SK-N-SH (cell line): ENCODE measurements at regions not wholly inside any gene's neighbourhood (a gene's known extent, or its start where the extent isn't known, plus 50 kb on each side); places are given as distances from the start of the nearest gene placed in this dataset.

ENCODE experiments used
- CTCF ChIA-PET: fragments of 300-600, 350-600 bp; formaldehyde crosslinking; extraction: SDS; loops from one replicate; lab custom pipeline; 2021; lab: Yijun Ruan, JAX
- POLR2A ChIA-PET: fragments of 350-600 bp; sonication (Branson Sonifier 250); formaldehyde crosslinking; extraction: SDS; loops from one replicate; lab custom pipeline; 2020; ENCODE audit warnings: antibody characterized with exemption, inconsistent platforms; lab: Yijun Ruan, JAX
- DNase-seq: peaks from one replicate; pipeline ENCODE4 v3.0.0; 2012
- H2AFZ ChIP-seq: fragments of 200-600 bp; sonication (generic); 2 replicates; pipeline ENCODE4 v1.8.1; 2016; ENCODE audit warnings: antibody characterized with exemption, mild to moderate bottlenecking, low read depth
- H3F3A ChIP-seq: fragments of 200-600 bp; sonication (generic); replicated peaks from 2 replicates; pipeline ENCODE3; 2016; ENCODE audit warnings: antibody characterized with exemption, mild to moderate bottlenecking; ENCODE audit not compliant: insufficient read depth
- H3K27ac ChIP-seq, 2 experiments: fragments of 200-500 bp in 1 of 2; fragments of 200-600 bp in 1 of 2; sonication (Bioruptor generic) in 1 of 2; sonication (generic), shearing (Covaris generic) in 1 of 2; 2 replicates each; pipeline versions ENCODE4 v1.5.1 to v1.6.1; 2014 to 2016; ENCODE audit warnings: low read depth in 2 of 2, inconsistent platforms in 1 of 2, low read length in 1 of 2, mild to moderate bottlenecking in 1 of 2, mixed read lengths in 1 of 2
- H3K27me3 ChIP-seq: fragments of 200-600 bp; sonication (generic), shearing (Covaris generic); 2 replicates; pipeline ENCODE4 v1.6.1; 2016; ENCODE audit warnings: mixed run types; ENCODE audit not compliant: insufficient read depth
- H3K36me3 ChIP-seq, 2 experiments: fragments of 200-500 bp in 1 of 2; fragments of 200-600 bp in 1 of 2; sonication (Bioruptor generic) in 1 of 2; sonication (generic) in 1 of 2; replicated peaks in 1 of 2; 2 replicates each; pipeline versions ENCODE3 to v1.5.1; 2014 to 2016; ENCODE audit warnings: low read length in 1 of 2, mild to moderate bottlenecking in 1 of 2; ENCODE audit not compliant: insufficient read depth in 2 of 2, control insufficient read depth in 1 of 2
- H3K4me1 ChIP-seq, 2 experiments: fragments of 200-500 bp in 1 of 2; fragments of 200-600 bp in 1 of 2; sonication (Bioruptor generic) in 1 of 2; sonication (generic), shearing (Covaris generic) in 1 of 2; 2 replicates each; pipeline versions ENCODE4 v1.5.1 to v1.6.1; 2014 to 2016; ENCODE audit warnings: low read depth in 1 of 2, low read length in 1 of 2, mixed run types in 1 of 2; ENCODE audit not compliant: insufficient read depth in 2 of 2, control insufficient read depth in 1 of 2
- H3K4me2 ChIP-seq: fragments of 200-600 bp; sonication (generic), shearing (Covaris generic); 2 replicates; pipeline ENCODE4 v1.6.1; 2017; ENCODE audit warnings: mixed run types
- H3K4me3 ChIP-seq, 2 experiments: fragments of 200-500 bp in 1 of 2; fragments of 200-600 bp in 1 of 2; sonication (Bioruptor generic) in 1 of 2; sonication (generic), shearing (Covaris generic) in 1 of 2; 2 replicates each; pipeline versions ENCODE4 v1.5.1 to v1.8.1; 2014 to 2016; ENCODE audit warnings: low read depth in 2 of 2, inconsistent platforms in 1 of 2, low read length in 1 of 2, mild to moderate bottlenecking in 1 of 2, mixed read lengths in 1 of 2, moderate library complexity in 1 of 2
- H3K79me2 ChIP-seq: fragments of 200-600 bp; sonication (generic); 2 replicates; pipeline ENCODE4 v1.8.1; 2017; ENCODE audit warnings: mild to moderate bottlenecking; ENCODE audit not compliant: insufficient read depth
- H3K9ac ChIP-seq: fragments of 200-600 bp; sonication (generic); 2 replicates; pipeline ENCODE4 v1.6.1; 2017; ENCODE audit warnings: mixed run types
- H3K9me2 ChIP-seq: fragments of 200-600 bp; sonication (generic); 2 replicates; pipeline ENCODE4 v1.6.1; 2017; ENCODE audit warnings: mixed run types
- H3K9me3 ChIP-seq: fragments of 200-600 bp; sonication (generic); 2 replicates; pipeline ENCODE4 v1.6.1; 2017; ENCODE audit warnings: mixed run types, mild to moderate bottlenecking, moderate library complexity
- H4K20me1 ChIP-seq: fragments of 200-600 bp; sonication (generic); 2 replicates; pipeline ENCODE4 v1.6.1; 2017; ENCODE audit warnings: mild to moderate bottlenecking, mixed run types; ENCODE audit not compliant: insufficient read depth
- CHD2 ChIP-seq: fragments of 150-350 bp; IDR thresholded peaks from 2 replicates; pipeline ENCODE4 v1.6.1; 2018; ENCODE audit warnings: low read length; ENCODE audit not compliant: partially characterized antibody
- EP300 ChIP-seq, 2 experiments: IDR thresholded peaks; 2 replicates each; pipeline versions ENCODE4 v1.4.0 to v1.6.1; 2012; ENCODE audit warnings: borderline replicate concordance in 1 of 2, low read depth in 1 of 2, low read length in 1 of 2
- EZH2phosphoT487 ChIP-seq: fragments of 200-600 bp; sonication (generic); IDR thresholded peaks from 2 replicates; pipeline ENCODE4 v1.6.1; 2017; ENCODE audit warnings: low read depth, mixed run types, mild to moderate bottlenecking, antibody characterized with exemption, moderate library complexity, borderline replicate concordance
- FOSL2 ChIP-seq: IDR thresholded peaks from 2 replicates; pipeline ENCODE4 v1.4.0; 2012; ENCODE audit warnings: low read depth, mild to moderate bottlenecking, moderate library complexity, borderline replicate concordance
- GABPA ChIP-seq: IDR thresholded peaks from 2 replicates; pipeline ENCODE4 v1.4.0; 2012; ENCODE audit warnings: low read depth, mild to moderate bottlenecking
- IRF3 ChIP-seq: fragments of 150-350 bp; IDR thresholded peaks from 2 replicates; pipeline ENCODE4 v1.6.1; 2016; ENCODE audit warnings: mild to moderate bottlenecking, low read depth, low read length
- MEF2A ChIP-seq: IDR thresholded peaks from 2 replicates; pipeline ENCODE4 v1.4.0; 2012; ENCODE audit warnings: low read depth, borderline replicate concordance
- MXI1 ChIP-seq: IDR thresholded peaks from 2 replicates; pipeline ENCODE4 v1.6.1; 2012; ENCODE audit warnings: mild to moderate bottlenecking, low read depth, low read length, improper control_type of control experiment
- NRF1 ChIP-seq: IDR thresholded peaks from 2 replicates; pipeline ENCODE4 v1.6.1; 2012; ENCODE audit warnings: low read depth, mild to moderate bottlenecking, low read length
- PBX3 ChIP-seq: IDR thresholded peaks from 2 replicates; pipeline ENCODE4; 2012
- POLR2AphosphoS5 ChIP-seq: IDR thresholded peaks from 2 replicates; pipeline ENCODE4 v1.6.1; 2012; ENCODE audit warnings: low read depth, low read length
- RFX5 ChIP-seq: IDR thresholded peaks from 2 replicates; pipeline ENCODE4 v1.6.1; 2012; ENCODE audit warnings: mild to moderate bottlenecking, improper control_type of control experiment, low read length
- TAF1 ChIP-seq: IDR thresholded peaks from 2 replicates; pipeline ENCODE4 v1.6.1; 2012; ENCODE audit warnings: low read depth, mild to moderate bottlenecking, low read length, moderate library complexity, borderline replicate concordance
- USF2 ChIP-seq: fragments of 150-350 bp; IDR thresholded peaks from 2 replicates; pipeline ENCODE4 v1.6.1; 2017; ENCODE audit warnings: antibody characterized with exemption, low read length, low read depth, borderline replicate concordance
- YY1 ChIP-seq: IDR thresholded peaks from 2 replicates; pipeline ENCODE4 v1.4.0; 2012; ENCODE audit warnings: low read depth, mild to moderate bottlenecking
- ZBTB33 ChIP-seq: IDR thresholded peaks from 2 replicates; pipeline ENCODE4 v1.4.0; 2012; ENCODE audit warnings: low read depth, borderline replicate concordance
- WGBS: methylation state at CpG from one replicate; pipeline ENCODE4 v1.1.6; 2017; ENCODE audit warnings: low lambda C conversion rate; 5-methylcytosine and 5-hydroxymethylcytosine counted together

- H3K27me3 ChIP-seq, result no peaks in the 10 kb centered on the region
- H4K20me1 ChIP-seq, result no peaks in the 10 kb centered on the region
- no peak overlapping the region for H3K9ac ChIP-seq
- H3K36me3 ChIP-seq, result no peaks in the 10 kb centered on the region
- H3K79me2 ChIP-seq, result no peaks in the 10 kb centered on the region
- H3K9me3 ChIP-seq, result no peaks in the 10 kb centered on the region
- H3K4me1 ChIP-seq, result peaks cover 0 to 4% of the 10 kb centered on the region in 2 experiments; a peak in 2 of 4 replicates
- 75% methylated on average over 2 of the region's 2 CpGs for WGBS
- H3K4me3 ChIP-seq, result no peak overlapping the region
- POLR2A ChIA-PET, result no interaction called here
- H3K27ac ChIP-seq, result no peak overlapping the region
- TF ChIP-seq POLR2AphosphoS5 (no peak), FOSL2 (no peak), EZH2phosphoT487 (no peak), YY1 (no peak), EP300 (IDR thresholded peaks at IDR 0.05; ENCODE audit: borderline replicate concordance in 1 of 2, low read depth in 1 of 2, low read length in 1 of 2) (no peak), MXI1 (no peak), IRF3 (no peak), ZBTB33 (no peak), RFX5 (no peak), CHD2 (no peak), USF2 (no peak), MEF2A (no peak), TAF1 (no peak), PBX3 (no peak), GABPA (no peak), NRF1 (no peak)
- TF ChIP-seq, all 33 proteins: peak for 0
- no peak for DNase-seq
- Histone ChIP-seq H3K4me2 (no peak overlapping the region), H3K9me2 (no peaks in the 10 kb centered on the region), H2AFZ (no peak overlapping the region), H3F3A (no peaks in the 10 kb centered on the region)
- CTCF ChIA-PET, result no interaction called here
Observed at GRCh38 chr2:200044453-200044852, 89.1 kb downstream of the MAIP1 start.
